ENCODE measurements at regions not wholly inside any gene's neighbourhood (a gene's known extent, or its start where the extent isn't known, plus 50 kb on each side); places are given as distances from the start of the nearest gene placed in this dataset.

- intact Hi-C loops (cut with micrococcal nuclease; ENCODE audit: unreplicated experiment): no loop called here
- Histone ChIP-seq H3K4me2 (no peak overlapping the region), H3K9me3 (ENCODE audit: insufficient read depth, low read depth) (no peaks in the 10 kb centered on the region), H3K27me3 (ENCODE audit: insufficient read depth, low read depth) (no peaks in the 10 kb centered on the region), H3K27ac (no peak overlapping the region), H3K4me1 (replicated peaks; ENCODE audit: insufficient read depth) (no peaks in the 10 kb centered on the region), H2AFZ (no peak overlapping the region), H3K79me2 (ENCODE audit: low read depth) (no peaks in the 10 kb centered on the region), H4K20me1 (ENCODE audit: insufficient read depth) (no peaks in the 10 kb centered on the region), H3K9me2 (ENCODE audit: insufficient read depth) (no peaks in the 10 kb centered on the region), H3F3A (ENCODE audit: insufficient read depth, low read depth) (no peaks in the 10 kb centered on the region), H3K4me3 (no peak overlapping the region), H3K36me3 (ENCODE audit: low read depth) (no peaks in the 10 kb centered on the region)
- ChIA-PET CTCF (no interaction called here), POLR2A (ENCODE audit: unreplicated experiment) (no interaction called here)
- no TSS peak for BruUV-seq (replicated peaks)
- TF ChIP-seq, protein P1, sequence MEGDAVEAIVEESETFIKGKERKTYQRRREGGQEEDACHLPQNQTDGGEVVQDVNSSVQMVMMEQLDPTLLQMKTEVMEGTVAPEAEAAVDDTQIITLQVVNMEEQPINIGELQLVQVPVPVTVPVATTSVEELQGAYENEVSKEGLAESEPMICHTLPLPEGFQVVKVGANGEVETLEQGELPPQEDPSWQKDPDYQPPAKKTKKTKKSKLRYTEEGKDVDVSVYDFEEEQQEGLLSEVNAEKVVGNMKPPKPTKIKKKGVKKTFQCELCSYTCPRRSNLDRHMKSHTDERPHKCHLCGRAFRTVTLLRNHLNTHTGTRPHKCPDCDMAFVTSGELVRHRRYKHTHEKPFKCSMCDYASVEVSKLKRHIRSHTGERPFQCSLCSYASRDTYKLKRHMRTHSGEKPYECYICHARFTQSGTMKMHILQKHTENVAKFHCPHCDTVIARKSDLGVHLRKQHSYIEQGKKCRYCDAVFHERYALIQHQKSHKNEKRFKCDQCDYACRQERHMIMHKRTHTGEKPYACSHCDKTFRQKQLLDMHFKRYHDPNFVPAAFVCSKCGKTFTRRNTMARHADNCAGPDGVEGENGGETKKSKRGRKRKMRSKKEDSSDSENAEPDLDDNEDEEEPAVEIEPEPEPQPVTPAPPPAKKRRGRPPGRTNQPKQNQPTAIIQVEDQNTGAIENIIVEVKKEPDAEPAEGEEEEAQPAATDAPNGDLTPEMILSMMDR (conservative IDR thresholded peaks at IDR 0.05): no peak
- TF ChIP-seq EZH2 (IDR thresholded peaks at IDR 0.05; ENCODE audit: low read depth): no peak
- no peak for DNase-seq
Observed at GRCh38 chr11:24289301-24289700, 207.6 kb upstream of the LUZP2 start.

GRCh38 chr11:24293964-24294363, 202.9 kb upstream of the LUZP2 start:
- H3F3A ChIP-seq (ENCODE audit: insufficient read depth, low read depth): no peaks in the 10 kb centered on the region
- no TSS peak for BruUV-seq (replicated peaks)
- H3K9me2 ChIP-seq (ENCODE audit: insufficient read depth): no peaks in the 10 kb centered on the region; the same call in 1 of the 2 replicates
- no peaks in the 10 kb centered on the region for H3K9me3 ChIP-seq (ENCODE audit: insufficient read depth, low read depth)
- H4K20me1 ChIP-seq (ENCODE audit: insufficient read depth): no peaks in the 10 kb centered on the region
- H3K36me3 ChIP-seq (ENCODE audit: low read depth): no peaks in the 10 kb centered on the region
- no peaks in the 10 kb centered on the region for H3K27me3 ChIP-seq (ENCODE audit: insufficient read depth, low read depth)
- H2AFZ ChIP-seq: no peak overlapping the region
- ChIA-PET CTCF (no interaction called here), POLR2A (ENCODE audit: unreplicated experiment) (no interaction called here)
- no peaks in the 10 kb centered on the region for H3K79me2 ChIP-seq (ENCODE audit: low read depth)
- H3K4me3 ChIP-seq: no peak overlapping the region
- H3K4me2 ChIP-seq: no peak overlapping the region
- DNase-seq: no peak
- no peaks in the 10 kb centered on the region for H3K4me1 ChIP-seq (replicated peaks; ENCODE audit: insufficient read depth)
- TF ChIP-seq EZH2 (IDR thresholded peaks at IDR 0.05; ENCODE audit: low read depth): no peak
- TF ChIP-seq, protein P1 (conservative IDR thresholded peaks at IDR 0.05): no peak
- no peak overlapping the region for H3K27ac ChIP-seq
- intact Hi-C loops (cut with micrococcal nuclease; ENCODE audit: unreplicated experiment): no loop called here

DNA sequence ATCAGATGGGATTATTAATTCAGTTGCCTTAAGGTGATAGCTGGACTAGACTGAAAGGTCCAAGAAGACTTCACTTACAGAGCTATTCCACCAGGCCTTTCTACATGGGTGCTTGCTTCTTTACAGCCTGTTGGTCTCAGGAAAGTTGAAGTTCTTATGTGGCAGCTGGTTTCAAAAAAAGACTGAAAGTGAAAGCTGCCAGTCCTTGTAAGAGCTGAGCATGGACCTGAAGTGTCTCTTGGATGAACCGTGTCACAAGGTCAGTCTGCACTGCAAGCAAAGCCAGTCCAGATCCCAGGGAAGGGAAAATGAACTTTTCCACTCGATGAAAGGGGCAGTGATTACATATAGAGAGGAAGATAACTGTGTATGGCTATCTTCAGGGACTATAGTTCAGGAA, 201.5 kb upstream of the LUZP2 start:
- H2AFZ ChIP-seq: no peak overlapping the region
- CTCF ChIA-PET: no interaction called here
- BruUV-seq (replicated peaks): no TSS peak
- POLR2A ChIA-PET (ENCODE audit: unreplicated experiment): no interaction called here
- no peak for DNase-seq
- H3K36me3 ChIP-seq (ENCODE audit: low read depth): no peaks in the 10 kb centered on the region
- intact Hi-C loops (cut with micrococcal nuclease; ENCODE audit: unreplicated experiment): no loop called here
- H3K9me3 ChIP-seq (ENCODE audit: insufficient read depth, low read depth): no peaks in the 10 kb centered on the region
- H4K20me1 ChIP-seq (ENCODE audit: insufficient read depth): no peaks in the 10 kb centered on the region
- no peak for TF ChIP-seq EZH2 (IDR thresholded peaks at IDR 0.05; ENCODE audit: low read depth)
- TF ChIP-seq, protein P1 (conservative IDR thresholded peaks at IDR 0.05): no peak
- H3K4me2 ChIP-seq: no peak overlapping the region
- H3K27ac ChIP-seq: no peak overlapping the region
- no peaks in the 10 kb centered on the region for H3K79me2 ChIP-seq (ENCODE audit: low read depth)
- no peaks in the 10 kb centered on the region for H3K27me3 ChIP-seq (ENCODE audit: insufficient read depth, low read depth)
- no peaks in the 10 kb centered on the region for H3F3A ChIP-seq (ENCODE audit: insufficient read depth, low read depth)
- H3K4me3 ChIP-seq: no peak overlapping the region
- no peaks in the 10 kb centered on the region for H3K4me1 ChIP-seq (replicated peaks; ENCODE audit: insufficient read depth)
- no peaks in the 10 kb centered on the region; the same call in 1 of the 2 replicates for H3K9me2 ChIP-seq (ENCODE audit: insufficient read depth)

Measured in PC-9 (cell line).